Mesenchymal stem cell (in vitro differentiated cells and primary cell): ENCODE measurements at regions not wholly inside any gene's neighbourhood (a gene's known extent, or its start where the extent isn't known, plus 50 kb on each side); places are given as distances from the start of the nearest gene placed in this dataset.

ENCODE experiments used
- DNase-seq: peaks from one replicate; pipeline ENCODE4 v3.0.0-alpha.2; 2013
- H2AFZ ChIP-seq: one replicate; pipeline ENCODE4 v1.6.1; 2013; ENCODE audit warnings: low read depth, mild to moderate bottlenecking, control low read depth, inconsistent platforms, low read length, moderate library complexity
- H2AK5ac ChIP-seq: 2 replicates; pipeline ENCODE4 v1.6.1; 2013; ENCODE audit warnings: low read length, moderate library complexity, mild to moderate bottlenecking, inconsistent platforms; ENCODE audit not compliant: severe bottlenecking
- H2BK120ac ChIP-seq: one replicate; pipeline ENCODE4 v1.6.1; 2013; ENCODE audit warnings: low read depth, mild to moderate bottlenecking, inconsistent platforms, low read length, moderate library complexity
- H2BK12ac ChIP-seq, 2 experiments: one replicate each; pipeline ENCODE4 v1.6.1; 2013; ENCODE audit warnings: inconsistent platforms in 2 of 2, low read length in 2 of 2, mild to moderate bottlenecking in 2 of 2, moderate library complexity in 2 of 2, control low read depth in 1 of 2
- H2BK15ac ChIP-seq: one replicate; pipeline ENCODE4 v1.6.1; 2013; ENCODE audit warnings: mild to moderate bottlenecking, low read depth, inconsistent platforms; ENCODE audit not compliant: poor library complexity, severe bottlenecking
- H2BK5ac ChIP-seq: 2 replicates; pipeline ENCODE4 v1.6.1; 2013; ENCODE audit warnings: low read depth, mild to moderate bottlenecking, low read length, control low read depth, inconsistent platforms; ENCODE audit not compliant: poor library complexity, severe bottlenecking
- H3K14ac ChIP-seq, 2 experiments: one replicate each; pipeline ENCODE4 v1.6.1; 2013; ENCODE audit warnings: inconsistent platforms in 2 of 2, low read length in 2 of 2, control low read depth in 1 of 2, mild to moderate bottlenecking in 1 of 2, moderate library complexity in 1 of 2
- H3K18ac ChIP-seq, 2 experiments: one replicate each; pipeline ENCODE4 v1.6.1; 2013; ENCODE audit warnings: inconsistent platforms in 2 of 2, low read length in 2 of 2, control low read depth in 1 of 2, low read depth in 1 of 2, mild to moderate bottlenecking in 1 of 2
- H3K23ac ChIP-seq, 2 experiments: one replicate each; pipeline ENCODE4 v1.6.1; 2013; ENCODE audit warnings: inconsistent platforms in 2 of 2, low read length in 2 of 2, mild to moderate bottlenecking in 2 of 2, moderate library complexity in 2 of 2, control low read depth in 1 of 2
- H3K27ac ChIP-seq: 2 replicates; pipeline ENCODE4 v1.5.1; 2013; ENCODE audit warnings: mild to moderate bottlenecking, moderate library complexity, low read length, control low read depth, inconsistent platforms; ENCODE audit not compliant: poor library complexity, severe bottlenecking
- H3K27me3 ChIP-seq, 2 experiments: 2 replicates each; pipeline versions ENCODE4 v1.6.1 to v1.7.0; 2013; ENCODE audit warnings: low read length in 2 of 2, mild to moderate bottlenecking in 2 of 2, moderate library complexity in 2 of 2, control low read depth in 1 of 2, inconsistent platforms in 1 of 2; ENCODE audit not compliant: control insufficient read depth in 1 of 2, insufficient read depth in 1 of 2
- H3K36me3 ChIP-seq, 2 experiments: 2 replicates each; pipeline versions ENCODE4 v1.6.1 to v1.7.0; 2013; ENCODE audit warnings: low read length in 2 of 2, control low read depth in 1 of 2, inconsistent platforms in 1 of 2, low read depth in 1 of 2, mild to moderate bottlenecking in 1 of 2; ENCODE audit not compliant: insufficient read depth in 2 of 2, control insufficient read depth in 1 of 2
- H3K4ac ChIP-seq, 2 experiments: one replicate each; pipeline ENCODE4 v1.6.1; 2013; ENCODE audit warnings: inconsistent platforms in 2 of 2, low read length in 2 of 2, mild to moderate bottlenecking in 2 of 2, moderate library complexity in 2 of 2, control low read depth in 1 of 2, low read depth in 1 of 2
- H3K4me1 ChIP-seq: 2 replicates; pipeline ENCODE4 v1.6.1; 2013; ENCODE audit warnings: low read depth, low read length, control low read depth; ENCODE audit not compliant: control insufficient read depth, insufficient read depth
- H3K4me2 ChIP-seq: 2 replicates; pipeline ENCODE4 v1.6.1; 2013; ENCODE audit warnings: low read length, mild to moderate bottlenecking, inconsistent platforms; ENCODE audit not compliant: poor library complexity, severe bottlenecking
- H3K4me3 ChIP-seq, 2 experiments: 2 replicates each; pipeline versions ENCODE4 v1.5.1 to v1.7.0; 2013; ENCODE audit warnings: low read length in 2 of 2, mild to moderate bottlenecking in 2 of 2, control low read depth in 1 of 2, low read depth in 1 of 2; ENCODE audit not compliant: insufficient read depth in 1 of 2
- H3K79me1 ChIP-seq: replicated peaks from 2 replicates; pipeline ENCODE4 v1.6.1; 2013; ENCODE audit warnings: mild to moderate bottlenecking, control low read depth, low read length, inconsistent platforms; ENCODE audit not compliant: poor library complexity, severe bottlenecking
- H3K9ac ChIP-seq: 2 replicates; pipeline ENCODE4 v1.7.0; 2013; ENCODE audit warnings: mild to moderate bottlenecking, low read length, moderate library complexity
- H3K9me3 ChIP-seq: 2 replicates; pipeline ENCODE4 v1.7.0; 2013; ENCODE audit warnings: mild to moderate bottlenecking, low read length; ENCODE audit not compliant: control insufficient read depth
- H4K8ac ChIP-seq: one replicate; pipeline ENCODE4 v1.6.1; 2013; ENCODE audit warnings: inconsistent platforms, mild to moderate bottlenecking, low read length, moderate library complexity
- H4K91ac ChIP-seq: one replicate; pipeline ENCODE4 v1.6.1; 2013; ENCODE audit warnings: mild to moderate bottlenecking, low read length, inconsistent platforms
- WGBS: methylation state at CpG from one replicate; pipeline ENCODE4 v1.1.7; 2013; ENCODE audit warnings: mixed read lengths; 5-methylcytosine and 5-hydroxymethylcytosine counted together

DNA sequence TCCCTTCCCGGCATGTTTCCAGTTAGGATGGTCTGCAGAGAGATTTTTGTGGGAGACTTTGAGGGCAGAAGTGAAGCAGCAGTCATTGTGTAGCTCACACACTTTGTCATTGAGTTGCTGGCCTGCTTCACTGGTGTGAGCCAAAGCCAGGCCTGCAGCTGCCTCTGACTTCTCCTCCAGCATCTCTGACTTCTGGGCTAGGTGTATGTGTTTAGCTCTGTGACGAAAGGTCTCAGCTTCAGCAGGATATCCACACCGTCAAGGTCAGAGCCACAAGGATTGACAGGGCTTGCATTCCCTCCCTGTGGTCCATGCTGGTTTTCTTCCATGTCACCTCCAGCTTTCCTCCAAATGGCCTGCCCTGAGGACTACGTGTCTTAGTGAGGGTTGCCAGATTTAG, 57.1 kb upstream of the OSBPL11 start:
- DNase-seq: no peak
- Histone ChIP-seq H3K14ac (no peak overlapping the region), H3K23ac (no peak overlapping the region), H2AK5ac (no peak overlapping the region), H2BK5ac (no peak overlapping the region), H2BK120ac (no peak overlapping the region), H3K9ac (no peak overlapping the region), H2BK15ac (no peak overlapping the region), H3K9me3 (no peaks in the 10 kb centered on the region), H3K4me3 (no peak overlapping the region), H2AFZ (no peak overlapping the region), H3K27me3 (no peaks in the 10 kb centered on the region), H3K18ac (no peak overlapping the region), H3K4me1 (no peaks in the 10 kb centered on the region), H3K79me1 (no peaks in the 10 kb centered on the region), H3K4ac (no peak overlapping the region), H3K4me2 (no peak overlapping the region), H3K27ac (no peak overlapping the region), H3K36me3 (no peaks in the 10 kb centered on the region), H2BK12ac (no peak overlapping the region), H4K8ac (no peak overlapping the region), H4K91ac (no peak overlapping the region)
- WGBS: 76% methylated on average over 3 of the region's 4 CpGs

DNA sequence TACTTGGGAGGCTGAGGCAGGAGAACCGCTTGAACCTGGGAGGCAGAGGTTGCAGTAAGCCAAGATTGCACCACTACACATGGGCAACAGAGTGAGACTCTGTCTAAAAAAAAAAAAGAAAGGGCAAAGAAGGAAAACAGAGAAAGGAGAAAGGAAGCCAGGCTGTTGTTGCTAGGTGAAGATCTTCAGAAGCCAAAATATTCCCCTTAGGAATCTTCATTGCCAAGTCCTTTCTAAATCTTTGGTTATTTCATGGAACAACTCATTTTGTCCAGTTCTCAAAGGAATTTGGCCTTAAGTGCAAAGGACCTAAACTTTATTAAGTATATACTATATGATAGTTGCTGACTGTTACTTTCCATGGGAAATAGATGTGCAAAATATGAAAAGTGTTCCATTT, 59.2 kb upstream of the OSBPL11 start:
- H3K9me3 ChIP-seq: no peaks in the 10 kb centered on the region
- H4K91ac ChIP-seq: no peak overlapping the region
- no peaks in the 10 kb centered on the region for H3K36me3 ChIP-seq
- H2BK15ac ChIP-seq: no peak overlapping the region
- H3K14ac ChIP-seq: no peak overlapping the region
- H2AFZ ChIP-seq: no peak overlapping the region
- no peak overlapping the region for H2BK120ac ChIP-seq
- H2BK12ac ChIP-seq: no peak overlapping the region
- no peak overlapping the region for H3K4ac ChIP-seq
- no peak overlapping the region for H3K4me3 ChIP-seq
- H3K27ac ChIP-seq: no peak overlapping the region
- H3K79me1 ChIP-seq: no peaks in the 10 kb centered on the region
- 100% methylated on average over 1 of the region's 1 CpG for WGBS
- no peak for DNase-seq
- no peak overlapping the region for H3K18ac ChIP-seq
- H3K27me3 ChIP-seq: no peaks in the 10 kb centered on the region
- H3K4me1 ChIP-seq: no peaks in the 10 kb centered on the region
- H2BK5ac ChIP-seq: no peak overlapping the region
- H4K8ac ChIP-seq: no peak overlapping the region
- H3K4me2 ChIP-seq: no peak overlapping the region
- no peak overlapping the region for H3K23ac ChIP-seq
- H3K9ac ChIP-seq: no peak overlapping the region
- H2AK5ac ChIP-seq: no peak overlapping the region

DNA sequence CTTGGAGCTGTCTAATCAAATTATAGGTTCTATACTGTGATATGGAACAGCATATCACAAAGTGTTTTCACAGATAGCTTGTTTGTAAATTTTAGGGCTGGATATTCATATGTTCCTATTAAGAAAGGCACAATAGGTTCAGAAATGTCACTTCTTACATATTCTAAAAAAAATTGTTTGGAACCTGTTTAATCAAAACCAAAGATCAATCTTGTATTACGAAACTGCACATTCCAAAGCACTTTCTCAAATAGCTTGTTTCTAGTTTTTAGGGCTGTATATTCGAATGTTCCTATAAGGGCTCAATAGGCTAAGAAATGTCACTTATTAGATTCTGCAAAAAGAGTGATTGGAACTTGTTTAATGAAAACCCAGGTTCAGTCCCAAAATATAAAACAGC, 67.4 kb upstream of the OSBPL11 start:
- no peak overlapping the region for H2AK5ac ChIP-seq
- H4K91ac ChIP-seq: no peak overlapping the region
- H2AFZ ChIP-seq: no peak overlapping the region
- no peak overlapping the region for H4K8ac ChIP-seq
- H3K9ac ChIP-seq: no peak overlapping the region
- H3K14ac ChIP-seq: no peak overlapping the region
- no peak overlapping the region for H3K4me2 ChIP-seq
- no peak overlapping the region for H2BK12ac ChIP-seq
- H2BK15ac ChIP-seq: no peak overlapping the region
- no peak overlapping the region for H2BK120ac ChIP-seq
- no peak overlapping the region for H3K23ac ChIP-seq
- H3K4ac ChIP-seq: no peak overlapping the region
- H2BK5ac ChIP-seq: no peak overlapping the region
- no peak for DNase-seq
- no peak overlapping the region for H3K27ac ChIP-seq
- H3K27me3 ChIP-seq: no peaks in the 10 kb centered on the region
- H3K4me1 ChIP-seq: no peaks in the 10 kb centered on the region
- H3K4me3 ChIP-seq: no peak overlapping the region
- no peaks in the 10 kb centered on the region for H3K79me1 ChIP-seq
- no peaks in the 10 kb centered on the region for H3K9me3 ChIP-seq
- WGBS: no CpG with 5 or more reads among the region's 2 CpGs
- H3K18ac ChIP-seq: no peak overlapping the region
- no peaks in the 10 kb centered on the region for H3K36me3 ChIP-seq

GRCh38 chr3:125670352-125670751, 75.1 kb upstream of the OSBPL11 start:
- Histone ChIP-seq H2BK12ac (no peak overlapping the region), H4K8ac (no peak overlapping the region), H2BK120ac (no peak overlapping the region), H3K27ac (no peak overlapping the region), H2AK5ac (no peak overlapping the region), H3K9me3 (no peaks in the 10 kb centered on the region), H3K4ac (no peak overlapping the region), H2AFZ (no peak overlapping the region), H3K36me3 (no peaks in the 10 kb centered on the region), H3K4me3 (no peak overlapping the region), H3K23ac (no peak overlapping the region), H3K4me1 (no peaks in the 10 kb centered on the region), H3K79me1 (no peaks in the 10 kb centered on the region), H3K14ac (no peak overlapping the region), H3K9ac (no peak overlapping the region), H2BK15ac (no peak overlapping the region), H3K18ac (no peak overlapping the region), H4K91ac (no peak overlapping the region), H2BK5ac (no peak overlapping the region), H3K4me2 (no peak overlapping the region), H3K27me3 (no peaks in the 10 kb centered on the region)
- WGBS: no CpG with 5 or more reads among the region's 1 CpG
- no peak for DNase-seq
